HG02981 (cell line): ENCODE measurements at regions not wholly inside any gene's neighbourhood (a gene's known extent, or its start where the extent isn't known, plus 50 kb on each side); places are given as distances from the start of the nearest gene placed in this dataset.
"Not testable (repeated sequence)": the region's sequence is repeated elsewhere in the genome, so short reads cannot be mapped to it uniquely, and the experiment has no call there.

Experiments
- ATAC-seq: cut with Tn5 transposase; IDR thresholded peaks from one replicate; pipeline ENCODE4 v1.9.1; 2021; ENCODE audit warnings: mild to moderate bottlenecking, moderate library complexity; ENCODE audit not compliant: unreplicated experiment

- not testable (repeated sequence) for ATAC-seq
Measured at GRCh38 chr3:75434276-75434912, 229.7 kb upstream of the FRG2C start.

DNA sequence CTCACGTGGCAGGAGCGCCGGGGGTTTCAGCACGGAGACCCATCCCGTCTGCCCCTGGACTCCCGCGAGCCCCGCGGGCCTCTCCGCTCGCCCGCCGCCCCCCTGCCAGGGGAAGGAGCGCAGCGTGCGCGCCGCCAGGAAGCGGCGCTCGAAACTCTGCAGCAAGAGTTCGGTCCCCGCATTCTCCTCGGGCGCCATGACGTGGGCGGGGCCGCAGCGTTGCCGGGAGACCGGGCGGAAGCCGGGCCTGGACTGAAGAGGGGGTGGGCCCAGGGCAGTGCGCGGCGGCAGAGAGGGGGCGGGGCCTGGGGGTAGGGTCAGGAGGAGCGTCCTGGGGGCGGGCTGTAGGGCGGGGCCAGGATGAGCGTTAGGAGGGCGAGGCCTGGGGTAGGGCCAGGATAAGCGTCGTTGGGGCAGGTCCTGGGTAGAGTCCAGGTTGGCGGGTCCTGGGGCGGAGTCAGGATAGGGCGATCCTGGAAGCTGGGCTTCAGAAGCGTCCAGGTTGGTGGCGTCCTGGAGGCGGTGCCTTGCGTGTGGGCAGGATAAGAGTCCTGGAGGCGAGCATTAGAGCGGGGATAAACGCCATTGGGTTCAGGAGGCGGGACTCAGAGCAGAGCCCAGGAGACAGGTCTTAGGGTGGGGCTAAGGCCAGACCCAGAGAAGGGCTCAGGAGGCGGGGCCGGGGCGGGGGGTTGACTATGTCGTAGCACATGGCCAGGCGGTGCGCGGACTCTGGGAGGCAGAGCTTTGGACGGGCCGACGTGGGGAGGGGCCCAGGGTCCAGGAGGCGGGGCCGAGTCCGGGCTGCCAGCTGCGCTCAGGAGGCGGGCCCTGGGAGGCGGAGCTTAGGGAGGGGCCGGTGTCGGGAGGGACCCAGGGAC, 229.0 kb upstream of the FRG2C start:
- ATAC-seq: peak; percentile 100

GRCh38 chr3:75435794-75436400, 228.2 kb upstream of the FRG2C start:
- ATAC-seq: not testable (repeated sequence)

- not testable (repeated sequence) for ATAC-seq
Measured at GRCh38 chr3:75440986-75441385, 223.1 kb upstream of the FRG2C start.

- not testable (repeated sequence) for ATAC-seq
Measured at GRCh38 chr3:75444634-75445033, 219.5 kb upstream of the FRG2C start.

DNA sequence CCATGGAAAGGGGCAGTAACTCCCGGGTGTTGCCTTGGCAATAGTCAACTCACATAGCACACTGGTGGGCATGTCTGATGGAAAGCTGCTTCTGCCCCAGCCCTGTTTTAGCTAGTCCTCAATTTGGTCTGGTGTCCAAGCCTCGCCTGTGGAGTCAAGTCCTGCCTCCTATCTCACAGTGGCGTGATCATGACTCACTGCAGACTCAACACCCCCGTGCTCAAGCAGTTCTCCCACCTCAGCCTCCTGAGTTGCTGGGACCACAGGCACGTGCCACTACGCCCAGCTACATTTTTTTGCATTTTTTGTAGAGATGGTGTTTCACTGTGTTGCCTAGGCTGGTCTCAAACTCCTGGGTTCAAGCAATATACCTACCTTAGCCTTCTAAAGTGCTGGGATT, 218.9 kb upstream of the FRG2C start:
- not testable (repeated sequence) for ATAC-seq

DNA sequence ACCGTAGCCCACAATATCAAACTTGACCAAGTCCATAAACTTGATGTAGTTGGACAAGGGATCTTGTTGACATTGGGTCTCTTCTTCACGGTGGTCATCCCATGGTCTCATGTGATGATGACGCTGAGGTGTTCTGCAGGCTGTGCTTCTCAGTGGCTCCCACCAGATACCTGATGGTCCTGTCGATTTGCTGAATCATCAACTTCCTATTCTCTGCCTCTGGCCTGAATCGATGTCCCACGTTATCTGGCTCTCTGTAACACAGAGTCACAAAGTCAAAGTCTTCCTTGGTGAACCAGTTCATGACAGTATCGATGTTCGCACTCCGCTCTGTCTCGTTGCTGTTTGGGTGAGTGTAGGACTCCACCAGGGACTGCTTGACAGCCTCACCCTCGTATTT, 217.2 kb upstream of the FRG2C start:
- not testable (repeated sequence) for ATAC-seq

DNA sequence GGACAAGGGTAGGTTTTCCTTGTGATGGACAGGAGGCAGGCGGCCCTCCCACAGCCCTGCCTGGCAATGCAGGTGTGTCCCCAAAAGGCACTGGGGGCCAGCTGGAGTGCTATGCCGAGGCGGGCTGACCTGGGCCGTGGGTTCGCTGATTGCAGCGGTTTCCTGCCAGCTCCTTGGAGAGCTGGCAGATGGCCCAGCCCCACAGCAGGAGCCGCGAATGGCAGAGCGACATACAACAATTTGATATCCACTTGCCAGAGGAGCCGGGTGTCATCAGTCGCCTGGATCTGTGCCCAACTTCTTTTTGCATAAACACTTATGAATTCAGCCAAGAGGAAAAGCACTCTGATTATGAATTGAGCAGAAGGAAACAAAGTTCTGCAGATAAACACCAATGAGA, 210.8 kb upstream of the FRG2C start:
- not testable (repeated sequence) for ATAC-seq

DNA sequence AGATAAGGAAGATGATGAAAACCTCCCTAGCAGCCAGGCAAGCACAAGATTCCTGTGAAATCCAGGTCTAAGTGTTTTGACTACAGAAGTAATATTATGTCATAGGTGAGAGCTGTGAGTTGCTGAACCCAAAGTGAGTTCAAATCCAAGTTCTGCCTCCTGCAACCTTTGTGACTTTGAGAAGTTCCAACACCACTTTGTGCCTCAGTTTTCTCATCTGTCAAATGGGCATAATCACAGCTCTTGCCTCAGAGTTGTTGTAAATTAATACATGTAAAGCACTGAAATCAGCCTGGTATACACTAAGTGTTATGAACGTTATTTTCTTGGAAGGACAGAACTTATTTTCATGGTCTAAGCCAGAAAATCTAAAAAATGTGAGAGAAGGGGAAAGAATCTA, 210.3 kb upstream of the FRG2C start:
- not testable (repeated sequence) for ATAC-seq

DNA sequence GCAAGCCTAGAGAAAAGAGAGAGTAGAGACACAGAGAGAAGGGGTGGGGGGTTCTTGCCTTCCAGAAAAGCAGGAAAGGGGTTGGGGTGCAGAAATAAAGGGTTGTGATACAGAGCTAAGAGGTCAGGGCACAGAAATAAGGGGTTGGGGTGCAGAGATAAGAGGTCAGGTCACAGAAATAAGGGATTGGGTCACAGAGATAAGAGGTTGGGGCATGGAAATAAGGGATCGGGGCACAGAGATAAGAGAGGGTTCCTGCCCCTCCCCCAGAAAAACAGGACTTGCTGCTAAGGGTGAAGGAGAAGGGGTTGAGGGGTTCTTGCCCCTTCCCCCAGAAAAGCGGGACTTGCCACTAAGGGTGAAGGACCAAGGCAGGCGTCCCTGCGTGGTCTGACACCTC, 189.6 kb upstream of the FRG2C start:
- ATAC-seq: not testable (repeated sequence)

DNA sequence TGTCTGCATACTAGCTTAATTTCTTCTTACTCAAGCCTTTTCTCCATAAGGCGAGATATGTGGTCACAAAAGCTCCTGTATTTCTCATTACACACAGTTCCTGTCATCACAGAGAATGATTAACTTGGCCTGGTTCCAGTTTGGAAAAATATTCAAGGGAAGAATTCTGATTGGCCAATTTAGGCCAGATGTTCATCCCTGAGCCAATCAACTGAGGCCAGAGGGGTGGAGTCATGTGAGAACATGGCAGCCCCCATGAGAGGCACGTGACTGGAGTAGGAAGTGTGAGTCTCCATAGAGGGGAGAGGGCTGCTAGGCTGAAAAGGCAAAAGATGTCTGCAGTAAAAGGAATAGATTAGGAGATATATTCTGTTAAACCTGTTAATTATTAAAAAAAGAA, 167.5 kb upstream of the FRG2C start:
- ATAC-seq: not testable (repeated sequence)

DNA sequence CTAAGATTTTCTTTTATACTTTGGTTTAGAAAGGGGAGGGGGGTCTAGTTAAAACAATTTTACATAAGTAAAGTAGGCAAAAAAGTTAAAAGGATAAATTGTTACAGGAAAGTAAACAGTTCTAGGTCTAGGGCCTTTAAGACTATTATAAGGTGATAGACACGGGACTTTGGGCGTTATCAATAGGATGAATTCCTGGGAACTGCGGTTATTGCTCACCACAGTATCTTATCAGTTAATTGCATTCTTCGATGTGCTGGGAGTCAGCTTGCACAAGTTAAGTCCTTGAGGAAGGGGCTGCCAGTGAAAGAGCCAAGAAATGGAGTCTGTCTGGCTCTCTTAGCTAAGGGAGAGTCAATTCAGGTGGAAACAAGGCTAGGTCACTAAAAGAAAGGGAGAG, 163.8 kb upstream of the FRG2C start:
- ATAC-seq: not testable (repeated sequence)

DNA sequence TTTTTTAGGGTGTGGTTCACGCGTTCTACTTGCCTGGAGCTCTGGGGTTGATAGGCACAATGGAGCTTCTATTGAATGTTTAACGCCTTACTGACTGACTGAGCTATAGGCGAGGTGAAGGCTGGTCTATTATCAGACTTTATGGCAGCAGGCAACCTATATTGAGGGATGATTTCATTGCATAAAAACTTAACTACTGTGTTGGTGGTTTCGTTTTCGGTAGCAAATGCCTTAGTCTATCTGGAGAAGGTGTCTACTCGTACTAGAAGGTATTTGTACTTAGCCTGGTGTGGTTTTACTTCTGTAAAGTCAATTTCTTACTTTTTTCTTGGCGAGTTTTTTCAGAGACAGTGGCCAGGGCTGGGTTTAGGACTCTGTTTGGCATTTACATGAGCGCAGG, 162.0 kb upstream of the FRG2C start:
- ATAC-seq: not testable (repeated sequence)

- not testable (repeated sequence) for ATAC-seq
Measured at GRCh38 chr3:75502769-75503756, 161.1 kb upstream of the FRG2C start.

DNA sequence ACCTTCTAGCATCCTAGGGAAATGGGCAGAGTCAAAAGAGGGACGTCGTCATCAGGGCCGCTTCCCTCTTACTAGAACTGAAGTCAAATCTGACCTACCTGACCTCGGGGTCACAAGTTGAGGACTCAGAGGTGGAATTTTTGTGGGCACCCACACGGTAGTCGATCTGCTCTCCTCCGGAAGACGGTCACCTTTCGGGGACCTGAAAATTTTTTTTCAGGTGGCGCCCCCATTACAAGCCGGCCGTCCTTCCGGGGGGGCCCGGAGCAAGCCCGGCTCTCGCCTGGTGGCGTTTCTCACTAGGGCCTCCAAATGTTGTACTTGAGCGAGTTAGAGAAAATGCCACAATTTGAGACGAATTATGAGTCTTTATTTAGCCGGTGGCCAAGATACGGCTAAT, 157.5 kb upstream of the FRG2C start:
- ATAC-seq: no peak

GRCh38 chr3:75507956-75508355, 156.2 kb upstream of the FRG2C start:
- not testable (repeated sequence) for ATAC-seq

DNA sequence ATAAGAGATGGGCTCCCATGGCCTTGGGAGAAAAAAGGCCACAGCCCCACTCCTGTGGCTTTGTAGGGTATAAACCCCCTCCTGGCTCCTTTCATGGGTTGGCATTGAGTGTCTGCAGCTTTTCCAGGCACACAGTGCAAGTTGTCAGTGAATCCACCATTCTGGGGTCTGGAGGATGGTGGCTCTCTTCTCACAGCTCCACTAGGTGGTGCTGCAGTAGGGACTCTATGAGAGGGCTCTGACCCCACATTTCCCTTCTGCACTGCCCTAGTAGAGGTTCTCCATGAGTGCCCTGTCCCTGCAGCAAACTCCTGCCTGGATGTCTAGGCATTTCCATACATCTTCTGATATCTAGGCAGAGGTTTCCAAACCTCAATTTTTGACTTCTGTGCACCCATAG, 136.5 kb upstream of the FRG2C start:
- not testable (repeated sequence) for ATAC-seq

GRCh38 chr3:75552095-75552494, 112.0 kb upstream of the FRG2C start:
- not testable (repeated sequence) for ATAC-seq

DNA sequence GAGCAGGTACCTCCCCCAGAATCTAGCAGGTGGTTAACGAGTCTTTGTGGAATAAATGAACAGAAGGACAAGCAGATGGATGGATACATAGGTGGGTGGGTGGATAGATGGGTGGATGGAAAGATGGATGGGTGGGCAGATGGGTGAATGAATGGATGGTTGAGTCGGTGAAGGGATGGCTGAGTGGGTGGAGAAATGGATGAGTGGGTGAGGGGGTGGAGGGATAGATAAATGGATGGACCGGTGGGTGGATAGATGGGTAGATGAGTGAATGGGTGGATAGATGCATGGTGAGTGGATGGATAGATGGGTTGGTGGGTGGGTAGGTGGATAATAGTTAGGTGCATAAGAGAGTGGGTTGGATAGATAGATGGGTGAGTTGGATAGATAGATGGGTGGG, 99.7 kb upstream of the FRG2C start:
- ATAC-seq: not testable (repeated sequence)

- ATAC-seq: not testable (repeated sequence)
Measured at GRCh38 chr3:75572303-75572702, 91.8 kb upstream of the FRG2C start.
